ENCODE measurements at regions not wholly inside any gene's neighbourhood (a gene's known extent, or its start where the extent isn't known, plus 50 kb on each side); places are given as distances from the start of the nearest gene placed in this dataset.

GRCh38 chr5:40240671-40241070 is 439.0 kb upstream of the PTGER4 start:
- FAIRE-seq (no peak), DNase-seq (no peak)
- peaks cover 0 to 8% (median 2%) of the 10 kb centered on the region in 3 donors for H3K9me3 ChIP-seq (ENCODE audit: control insufficient read depth in 2 of 3, insufficient read depth in 1 of 3, low read length in 3 of 3)
- no peak overlapping the region for H3K27ac ChIP-seq (ENCODE audit: low read depth in 2 of 2, low read length in 2 of 2)
- no peak overlapping the region for H3K4me3 ChIP-seq (ENCODE audit: low read length in 3 of 3)
- intact Hi-C loops (cut with DNase I), result no loop called here
- no peaks in the 10 kb centered on the region for H3K27me3 ChIP-seq (ENCODE audit: control insufficient read depth, insufficient read depth, low read length)
- no peak overlapping the region for H3K9ac ChIP-seq (ENCODE audit: low read length in 3 of 3)
- no peaks in the 10 kb centered on the region for H3K4me1 ChIP-seq (ENCODE audit: control insufficient read depth in 2 of 3, insufficient read depth in 2 of 3, low read depth in 1 of 3, low read length in 3 of 3)
- H3K36me3 ChIP-seq (ENCODE audit: control insufficient read depth in 2 of 3, insufficient read depth in 3 of 3, low read length in 3 of 3), result no peaks in the 10 kb centered on the region
- no peak for TF ChIP-seq CTCF (IDR thresholded peaks at IDR 0.05; ENCODE audit: borderline replicate concordance, extremely low read depth, insufficient read depth)

GRCh38 chr5:40240111-40240510 is 439.6 kb upstream of the PTGER4 start:
- H3K9me3 ChIP-seq (ENCODE audit: control insufficient read depth in 2 of 3, insufficient read depth in 1 of 3, low read length in 3 of 3), result peaks cover 0 to 8% (median 2%) of the 10 kb centered on the region in 3 donors
- no peak overlapping the region for H3K4me3 ChIP-seq (ENCODE audit: low read length in 3 of 3)
- H3K4me1 ChIP-seq (ENCODE audit: control insufficient read depth in 2 of 3, insufficient read depth in 2 of 3, low read depth in 1 of 3, low read length in 3 of 3), result no peaks in the 10 kb centered on the region
- TF ChIP-seq CTCF (IDR thresholded peaks at IDR 0.05; ENCODE audit: borderline replicate concordance, extremely low read depth, insufficient read depth), result no peak
- H3K27me3 ChIP-seq (ENCODE audit: control insufficient read depth, insufficient read depth, low read length), result no peaks in the 10 kb centered on the region
- no peaks in the 10 kb centered on the region for H3K36me3 ChIP-seq (ENCODE audit: control insufficient read depth in 2 of 3, insufficient read depth in 3 of 3, low read length in 3 of 3)
- H3K27ac ChIP-seq (ENCODE audit: low read depth in 2 of 2, low read length in 2 of 2), result no peak overlapping the region
- H3K9ac ChIP-seq (ENCODE audit: low read length in 3 of 3), result no peak overlapping the region
- intact Hi-C loops (cut with DNase I), result no loop called here
- no peak for FAIRE-seq
- no peak for DNase-seq

GRCh38 chr5:40238066-40238745 is 441.5 kb upstream of the PTGER4 start:
- Histone ChIP-seq H3K4me1 (ENCODE audit: control insufficient read depth in 2 of 3, insufficient read depth in 2 of 3, low read depth in 1 of 3, low read length in 3 of 3) (no peaks in the 10 kb centered on the region), H3K4me3 (ENCODE audit: low read length in 3 of 3) (peak overlapping the region in 1 of 3 donors; percentile 14), H3K27ac (ENCODE audit: low read depth in 2 of 2, low read length in 2 of 2) (no peak overlapping the region), H3K36me3 (ENCODE audit: control insufficient read depth in 2 of 3, insufficient read depth in 3 of 3, low read length in 3 of 3) (no peaks in the 10 kb centered on the region), H3K27me3 (ENCODE audit: control insufficient read depth, insufficient read depth, low read length) (no peaks in the 10 kb centered on the region), H3K9me3 (ENCODE audit: control insufficient read depth in 2 of 3, insufficient read depth in 1 of 3, low read length in 3 of 3) (peaks cover 0 to 8% (median 2%) of the 10 kb centered on the region in 3 donors), H3K9ac (ENCODE audit: low read length in 3 of 3) (no peak overlapping the region)
- TF ChIP-seq CTCF (IDR thresholded peaks at IDR 0.05; ENCODE audit: borderline replicate concordance, extremely low read depth, insufficient read depth), result no peak
- intact Hi-C loops (cut with DNase I), result no loop called here
- FAIRE-seq (no peak), DNase-seq (peak in 1 of 5 donors; percentile 31)
